DND-41 (cell line): ENCODE measurements at regions not wholly inside any gene's neighbourhood (a gene's known extent, or its start where the extent isn't known, plus 50 kb on each side); places are given as distances from the start of the nearest gene placed in this dataset.

Experiments
- ATAC-seq: fragments of 200-7000 bp; cut with Tn5 transposase; 3 replicates; pipeline ENCODE4 v1.9.1; 2021; ENCODE audit warnings: low read depth; ENCODE audit not compliant: insufficient read depth
- DNase-seq: peaks from one replicate; pipeline ENCODE4 v3.0.0-alpha.2; 2020
- H2AFZ ChIP-seq: 2 replicates; pipeline ENCODE4 v1.6.0; 2012; ENCODE audit warnings: low read depth, low read length
- H3K27ac ChIP-seq: 2 replicates; pipeline ENCODE4 v1.5.1; 2012; ENCODE audit warnings: low read length, inconsistent platforms
- H3K27me3 ChIP-seq: fragments of 200-600 bp; sonication (generic); 2 replicates; pipeline ENCODE4 v1.6.0; 2012; ENCODE audit warnings: low read length, mild to moderate bottlenecking, inconsistent platforms; ENCODE audit not compliant: insufficient read depth, poor library complexity
- H3K36me3 ChIP-seq: 2 replicates; pipeline ENCODE4 v1.5.1; 2012; ENCODE audit warnings: low read length, inconsistent platforms; ENCODE audit not compliant: insufficient read depth
- H3K4me1 ChIP-seq: 2 replicates; pipeline ENCODE4 v1.5.1; 2012; ENCODE audit warnings: mild to moderate bottlenecking, low read length; ENCODE audit not compliant: insufficient read depth
- H3K4me2 ChIP-seq: 2 replicates; pipeline ENCODE4 v1.6.0; 2012; ENCODE audit warnings: mild to moderate bottlenecking, moderate library complexity, low read length, inconsistent platforms; ENCODE audit not compliant: insufficient read depth
- H3K4me3 ChIP-seq, 2 experiments: fragments of 200-600 bp in 1 of 2; shearing (Covaris generic) in 1 of 2; 2 replicates each; pipeline ENCODE4 v1.5.1; 2012 to 2016; ENCODE audit warnings: inconsistent platforms in 2 of 2, low read length in 2 of 2, mild to moderate bottlenecking in 2 of 2, low read depth in 1 of 2, moderate library complexity in 1 of 2
- H3K79me2 ChIP-seq: 2 replicates; pipeline ENCODE4 v1.6.0; 2012; ENCODE audit warnings: low read length, inconsistent platforms; ENCODE audit not compliant: insufficient read depth
- H3K9ac ChIP-seq: 2 replicates; pipeline ENCODE4 v1.6.0; 2012; ENCODE audit warnings: low read depth, mild to moderate bottlenecking, inconsistent platforms, low read length, moderate library complexity
- H3K9me3 ChIP-seq: 2 replicates; pipeline ENCODE4 v1.5.1; 2012; ENCODE audit warnings: low read length, moderate library complexity, mild to moderate bottlenecking, inconsistent platforms; ENCODE audit not compliant: insufficient read depth, severe bottlenecking
- H4K20me1 ChIP-seq: 2 replicates; pipeline ENCODE4 v1.6.0; 2012; ENCODE audit warnings: low read length; ENCODE audit not compliant: insufficient read depth
- EZH2 ChIP-seq: IDR thresholded peaks from 3 replicates; pipeline ENCODE4 v1.6.1; 2012; ENCODE audit warnings: borderline replicate concordance, low read depth, mild to moderate bottlenecking, moderate library complexity, low read length, inconsistent platforms; ENCODE audit not compliant: severe bottlenecking
- TF ChIP-seq, protein P1 (sequence below): IDR thresholded peaks from 2 replicates; pipeline ENCODE4 v1.5.1; 2012; ENCODE audit warnings: borderline replicate concordance, low read length, moderate library complexity, mild to moderate bottlenecking; ENCODE audit not compliant: poor library complexity, severe bottlenecking; ENCODE audit errors: extremely low read depth

DNA sequence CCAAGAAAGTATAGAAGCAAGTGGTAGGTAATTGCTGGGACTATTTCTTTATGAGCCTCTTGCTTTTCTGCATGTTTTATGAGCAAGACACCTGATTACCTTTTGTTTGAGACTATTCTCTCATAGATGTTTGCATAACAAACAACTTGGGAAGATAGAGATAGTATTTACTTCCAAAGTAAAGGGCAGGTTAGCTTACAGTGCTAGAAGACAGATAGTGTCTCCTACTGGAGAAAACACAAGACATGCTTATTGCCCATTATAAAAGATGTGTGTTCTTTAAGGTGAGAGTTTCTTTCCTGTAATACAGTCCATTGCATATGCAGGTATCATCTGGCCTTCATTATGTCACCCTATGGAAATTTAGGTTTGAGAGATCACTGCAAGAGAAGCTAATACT lies 174.2 kb upstream of the FUT9 start:
- TF ChIP-seq, protein P1, sequence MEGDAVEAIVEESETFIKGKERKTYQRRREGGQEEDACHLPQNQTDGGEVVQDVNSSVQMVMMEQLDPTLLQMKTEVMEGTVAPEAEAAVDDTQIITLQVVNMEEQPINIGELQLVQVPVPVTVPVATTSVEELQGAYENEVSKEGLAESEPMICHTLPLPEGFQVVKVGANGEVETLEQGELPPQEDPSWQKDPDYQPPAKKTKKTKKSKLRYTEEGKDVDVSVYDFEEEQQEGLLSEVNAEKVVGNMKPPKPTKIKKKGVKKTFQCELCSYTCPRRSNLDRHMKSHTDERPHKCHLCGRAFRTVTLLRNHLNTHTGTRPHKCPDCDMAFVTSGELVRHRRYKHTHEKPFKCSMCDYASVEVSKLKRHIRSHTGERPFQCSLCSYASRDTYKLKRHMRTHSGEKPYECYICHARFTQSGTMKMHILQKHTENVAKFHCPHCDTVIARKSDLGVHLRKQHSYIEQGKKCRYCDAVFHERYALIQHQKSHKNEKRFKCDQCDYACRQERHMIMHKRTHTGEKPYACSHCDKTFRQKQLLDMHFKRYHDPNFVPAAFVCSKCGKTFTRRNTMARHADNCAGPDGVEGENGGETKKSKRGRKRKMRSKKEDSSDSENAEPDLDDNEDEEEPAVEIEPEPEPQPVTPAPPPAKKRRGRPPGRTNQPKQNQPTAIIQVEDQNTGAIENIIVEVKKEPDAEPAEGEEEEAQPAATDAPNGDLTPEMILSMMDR = no peak
- Histone ChIP-seq H3K36me3 (no peaks in the 10 kb centered on the region), H3K79me2 (no peaks in the 10 kb centered on the region), H3K4me1 (no peaks in the 10 kb centered on the region), H3K4me3 (no peak overlapping the region), H3K9ac (no peak overlapping the region), H3K27ac (no peak overlapping the region), H2AFZ (no peak overlapping the region), H3K4me2 (no peak overlapping the region), H3K27me3 (no peaks in the 10 kb centered on the region), H3K9me3 (no peaks in the 10 kb centered on the region), H4K20me1 (no peaks in the 10 kb centered on the region)
- DNase-seq = no peak
- ATAC-seq = no peak

DNA sequence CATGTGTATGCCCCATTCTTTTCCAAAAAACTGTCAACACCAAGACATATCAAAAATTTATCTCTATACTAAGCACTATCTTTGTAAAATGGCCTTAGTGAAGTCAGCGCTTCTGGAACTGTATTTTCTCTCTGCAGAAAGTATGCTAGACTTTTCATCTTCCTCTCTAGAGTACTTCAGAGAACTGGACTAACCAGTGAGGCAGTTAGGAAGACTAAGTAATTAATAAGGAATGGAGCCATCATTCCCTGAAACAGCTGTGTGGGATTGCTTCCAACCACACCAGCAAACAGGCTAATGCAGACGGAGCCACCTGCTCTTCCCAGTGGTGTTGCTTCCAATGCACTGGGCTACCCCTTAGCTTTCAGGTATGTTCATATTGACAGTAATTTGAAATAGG lies 169.1 kb upstream of the FUT9 start:
- DNase-seq (no peak), ATAC-seq (no peak)
- Histone ChIP-seq H3K4me1 (no peaks in the 10 kb centered on the region), H3K79me2 (no peaks in the 10 kb centered on the region), H3K9me3 (no peaks in the 10 kb centered on the region), H3K36me3 (no peaks in the 10 kb centered on the region), H4K20me1 (no peaks in the 10 kb centered on the region), H3K27me3 (no peaks in the 10 kb centered on the region), H3K9ac (no peak overlapping the region), H2AFZ (no peak overlapping the region), H3K27ac (no peak overlapping the region), H3K4me2 (no peak overlapping the region), H3K4me3 (no peak overlapping the region)
- TF ChIP-seq EZH2 = no peak
- TF ChIP-seq, protein P1 = no peak

- no peak overlapping the region for H3K27ac ChIP-seq
- H3K36me3 ChIP-seq = no peaks in the 10 kb centered on the region
- no peak for ATAC-seq
- H3K9ac ChIP-seq = no peak overlapping the region
- no peak overlapping the region for H2AFZ ChIP-seq
- H3K4me3 ChIP-seq = no peak overlapping the region
- DNase-seq = no peak
- H3K79me2 ChIP-seq = no peaks in the 10 kb centered on the region
- no peak overlapping the region for H3K4me2 ChIP-seq
- H3K4me1 ChIP-seq = no peaks in the 10 kb centered on the region
- TF ChIP-seq, protein P1 = no peak
- TF ChIP-seq EZH2 = no peak
- H3K9me3 ChIP-seq = no peaks in the 10 kb centered on the region
- H3K27me3 ChIP-seq = no peaks in the 10 kb centered on the region
- H4K20me1 ChIP-seq = no peaks in the 10 kb centered on the region
Measured at GRCh38 chr6:95847061-95847460, 168.7 kb upstream of the FUT9 start.

GRCh38 chr6:95848717-95849116 lies 167.1 kb upstream of the FUT9 start:
- TF ChIP-seq, protein P1 = no peak
- TF ChIP-seq EZH2 = no peak
- Histone ChIP-seq H2AFZ (no peak overlapping the region), H3K4me3 (no peak overlapping the region), H3K27me3 (no peaks in the 10 kb centered on the region), H3K27ac (no peak overlapping the region), H3K9ac (no peak overlapping the region), H3K4me1 (no peaks in the 10 kb centered on the region), H4K20me1 (no peaks in the 10 kb centered on the region), H3K36me3 (no peaks in the 10 kb centered on the region), H3K4me2 (no peak overlapping the region), H3K79me2 (no peaks in the 10 kb centered on the region), H3K9me3 (no peaks in the 10 kb centered on the region)
- ATAC-seq (no peak), DNase-seq (no peak)
